NCI-H2081 treated with DMSO at 0.1 percent for 48 hours (cell line): ENCODE measurements at regions not wholly inside any gene's neighbourhood (a gene's known extent, or its start where the extent isn't known, plus 50 kb on each side); places are given as distances from the start of the nearest gene placed in this dataset.

Experiments
- DNase-seq: peaks from one replicate; lab custom pipeline; 2025; lab: John Stamatoyannopoulos, UW

DNA sequence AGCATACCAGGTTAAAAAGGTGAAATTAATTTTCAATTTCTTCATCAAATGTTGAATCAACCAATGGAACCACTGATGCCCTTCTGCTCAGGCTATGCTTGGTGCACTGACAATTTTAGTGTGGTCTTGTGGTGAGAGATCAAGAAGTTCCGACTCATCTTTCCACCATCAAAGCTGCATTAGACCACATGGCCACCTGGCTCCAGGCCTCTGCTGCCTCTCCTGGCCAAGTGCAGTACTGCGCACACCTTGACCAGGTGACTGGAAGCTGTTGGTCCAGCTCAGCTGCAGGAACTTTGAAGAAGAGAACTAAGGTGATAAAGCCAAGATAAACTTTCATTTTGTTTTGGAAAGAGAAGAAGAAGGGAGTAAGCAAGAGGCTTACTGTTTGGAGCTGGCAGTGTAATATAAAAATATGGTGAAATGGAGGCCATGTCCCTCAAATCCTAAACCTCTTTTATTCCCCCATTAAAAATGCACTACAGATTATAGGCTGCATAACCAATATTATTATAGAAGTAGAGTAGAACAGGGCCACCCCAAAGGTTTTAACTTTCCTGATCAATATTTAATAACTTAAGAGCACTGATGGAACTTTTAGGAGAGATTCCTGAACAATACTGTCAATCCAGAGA lies 315.5 kb upstream of the C9orf72 start:
- DNase-seq: no peak

DNA sequence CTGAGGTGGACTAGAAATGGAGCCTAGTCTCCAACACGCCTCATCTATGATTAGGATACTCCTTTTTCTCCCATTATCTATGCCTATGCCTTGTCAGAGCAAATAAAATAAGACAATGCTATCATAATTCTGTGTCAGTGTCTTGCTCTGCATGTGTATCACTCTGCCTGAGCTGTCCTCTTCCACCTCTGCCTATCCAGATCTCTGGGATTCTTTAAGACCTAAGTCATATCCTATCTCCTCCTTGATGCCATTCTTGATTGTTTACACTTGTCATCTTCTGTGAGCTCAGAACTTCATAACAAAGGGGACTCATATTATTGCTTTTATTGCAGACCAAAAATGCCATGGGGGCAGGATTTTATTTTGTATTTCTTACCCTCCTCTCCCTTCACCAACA lies 351.2 kb upstream of the C9orf72 start:
- DNase-seq: no peak

DNA sequence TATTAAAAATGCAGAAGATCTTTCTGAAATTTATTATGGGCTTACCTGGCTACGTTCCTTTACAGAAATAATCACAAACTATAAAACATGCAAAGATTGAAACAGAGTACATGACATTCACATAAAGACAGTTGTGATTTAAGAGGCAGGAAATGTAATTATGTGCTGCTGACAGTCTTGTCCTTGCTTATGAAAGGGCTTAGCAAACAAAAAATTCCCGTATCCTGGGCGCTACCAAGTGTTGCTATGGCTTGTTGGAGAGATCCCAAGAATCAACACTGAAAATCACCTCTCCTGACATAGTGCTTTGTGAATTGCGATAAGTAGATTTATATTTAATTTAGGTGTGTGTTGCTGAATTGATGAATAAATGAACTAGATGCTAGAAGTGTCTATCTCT lies 352.5 kb upstream of the C9orf72 start:
- DNase-seq: peak; percentile 73

DNA sequence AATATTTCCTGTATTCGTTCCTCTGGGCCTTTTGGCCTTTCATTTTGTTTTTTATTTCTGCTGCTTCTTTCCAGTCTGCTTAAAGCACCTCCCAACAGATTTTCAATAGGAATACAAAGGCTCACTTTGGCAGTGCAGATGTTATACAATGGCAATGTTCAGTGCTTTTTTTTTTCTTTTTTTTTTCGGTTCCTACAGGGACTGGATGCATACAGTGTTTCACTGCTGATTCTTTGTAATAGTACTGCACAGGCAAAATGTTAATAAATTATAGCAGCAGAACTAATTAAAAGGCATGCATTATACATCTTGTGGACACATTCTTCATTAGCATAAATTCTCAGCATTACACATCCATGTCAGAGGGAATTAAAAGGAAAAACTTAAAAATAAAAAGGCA lies 356.6 kb upstream of the C9orf72 start:
- no peak for DNase-seq

DNA sequence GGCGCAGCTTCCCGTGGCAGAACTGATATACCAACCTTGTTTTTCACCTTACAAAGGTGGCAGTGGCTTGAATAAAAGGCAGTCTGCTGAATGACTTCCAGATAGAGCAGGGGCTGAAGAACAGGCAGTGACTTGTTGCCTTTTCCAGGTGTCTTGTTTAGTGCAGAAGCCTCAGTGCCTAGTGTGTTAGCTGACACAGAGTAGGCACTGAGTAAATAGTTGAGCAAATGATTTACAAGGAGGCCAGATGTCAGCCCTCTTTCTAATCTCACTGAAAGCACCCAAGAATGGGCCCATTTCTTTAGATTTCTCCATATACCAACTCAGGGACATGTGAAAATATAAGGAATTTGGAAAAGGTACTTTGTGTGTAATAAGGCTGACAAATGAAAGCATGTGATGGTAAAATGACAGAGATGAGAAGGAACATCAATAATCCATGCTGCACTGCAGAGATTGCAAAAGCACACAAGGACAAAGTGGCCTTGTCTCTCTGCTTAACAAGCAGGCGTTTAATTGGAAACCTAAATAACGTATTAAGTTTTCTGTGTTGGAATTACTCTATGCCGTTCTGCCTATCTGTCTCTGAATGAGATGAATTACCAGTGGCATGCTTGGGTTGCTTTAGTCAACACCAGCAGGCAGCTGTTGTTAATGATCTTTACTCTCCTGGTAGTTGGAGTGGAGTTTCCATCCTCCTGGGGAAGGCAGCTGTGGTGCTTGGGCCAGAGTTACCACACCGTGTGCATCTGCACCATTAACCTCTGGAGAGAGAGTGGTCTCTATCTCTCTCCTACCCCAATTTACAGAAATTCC lies 360.1 kb upstream of the C9orf72 start:
- DNase-seq: no peak

DNA sequence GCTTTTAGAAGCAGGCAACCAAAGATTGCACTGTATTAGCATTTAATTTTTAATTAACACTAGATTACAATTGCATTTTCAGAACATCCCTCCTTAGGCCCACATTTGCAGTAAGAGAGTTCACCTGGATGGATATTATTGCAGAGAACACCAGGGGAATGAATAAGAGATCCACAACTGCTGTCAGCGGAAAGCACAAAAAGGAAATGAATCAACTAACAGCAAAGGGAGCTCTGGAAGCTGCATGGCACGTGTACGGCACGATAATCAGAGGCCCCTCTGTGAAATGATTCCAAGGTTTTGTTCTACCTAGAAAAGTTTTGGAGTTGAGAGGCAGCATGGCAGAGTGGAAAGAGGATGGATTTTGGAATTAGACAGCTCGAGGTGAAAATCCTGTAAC lies 361.2 kb upstream of the C9orf72 start:
- DNase-seq: no peak

DNA sequence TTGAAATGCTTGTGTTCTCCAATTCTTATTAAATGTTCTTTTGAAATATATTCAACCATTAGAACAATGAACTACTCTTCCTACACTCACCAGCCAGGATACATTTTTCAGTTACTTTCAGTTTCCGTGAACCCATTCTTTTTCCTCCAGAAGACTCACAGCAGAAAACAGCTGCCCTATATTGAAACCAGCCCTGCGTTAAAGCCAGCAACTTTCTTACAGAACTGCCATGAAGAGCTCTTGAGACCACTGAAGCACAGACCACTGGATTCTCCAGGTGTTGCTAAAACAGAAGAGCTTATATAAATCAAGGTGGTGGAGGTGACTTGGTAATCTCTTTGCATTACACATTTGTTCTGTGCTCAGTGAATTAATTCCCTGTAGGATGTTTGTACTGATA lies 365.9 kb upstream of the C9orf72 start:
- no peak for DNase-seq

DNA sequence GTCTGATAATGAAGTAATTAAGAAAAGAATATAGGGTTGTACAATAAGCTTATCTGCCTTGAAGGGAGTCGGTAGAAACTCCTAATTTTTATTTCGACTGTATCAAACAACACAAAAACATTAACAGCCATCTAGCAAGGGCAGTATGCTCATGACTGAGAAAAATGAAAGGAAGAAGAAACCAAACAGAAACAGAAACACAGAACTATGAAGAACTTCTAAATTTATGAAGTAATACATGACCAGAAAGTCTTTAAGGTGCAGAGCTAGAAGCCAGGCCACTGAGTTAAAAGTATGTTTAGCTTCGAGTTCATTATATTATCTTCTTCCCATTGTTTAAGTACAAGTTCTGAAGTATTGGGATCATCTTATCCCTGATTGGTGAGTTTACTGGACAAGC lies 367.3 kb upstream of the C9orf72 start:
- no peak for DNase-seq

DNA sequence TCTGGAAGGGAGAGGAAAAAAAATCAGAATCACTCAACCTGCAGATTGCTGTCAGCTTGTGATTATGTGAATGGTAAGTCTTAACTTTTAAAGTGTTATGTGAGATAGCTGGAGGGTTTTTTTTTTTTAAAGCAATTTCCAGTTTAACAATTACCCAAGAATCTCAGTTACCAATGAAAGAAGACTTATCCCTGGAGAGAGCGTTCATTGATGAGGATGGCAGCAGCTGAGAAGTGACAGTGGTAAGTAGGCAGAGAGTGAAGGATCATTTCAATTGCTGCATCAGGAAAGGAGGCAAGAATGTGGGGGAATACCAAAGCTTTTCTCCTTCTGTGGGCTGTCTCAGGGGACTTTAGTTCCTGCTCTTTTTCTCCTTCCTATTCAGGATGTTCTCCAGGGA lies 370.2 kb upstream of the C9orf72 start:
- DNase-seq: no peak

DNA sequence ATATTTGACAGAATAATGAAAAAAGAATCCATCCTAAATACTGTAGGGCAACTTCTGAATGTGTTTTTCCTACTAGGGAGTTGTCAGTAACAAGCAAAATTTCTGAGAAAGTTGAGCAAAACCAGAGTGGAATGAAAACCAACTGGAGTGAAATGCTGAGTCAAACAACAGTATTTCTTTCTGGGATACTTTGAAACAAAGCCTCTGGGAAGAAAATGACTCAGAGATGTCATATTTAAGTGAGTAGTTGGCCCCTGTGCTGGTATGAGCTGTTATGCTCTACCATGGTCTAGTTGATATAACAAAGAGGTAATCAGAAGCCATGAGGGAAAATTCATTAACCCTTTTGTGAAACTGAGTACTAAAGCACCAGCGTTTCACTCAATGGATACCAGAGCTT lies 372.1 kb upstream of the C9orf72 start:
- DNase-seq: no peak

DNA sequence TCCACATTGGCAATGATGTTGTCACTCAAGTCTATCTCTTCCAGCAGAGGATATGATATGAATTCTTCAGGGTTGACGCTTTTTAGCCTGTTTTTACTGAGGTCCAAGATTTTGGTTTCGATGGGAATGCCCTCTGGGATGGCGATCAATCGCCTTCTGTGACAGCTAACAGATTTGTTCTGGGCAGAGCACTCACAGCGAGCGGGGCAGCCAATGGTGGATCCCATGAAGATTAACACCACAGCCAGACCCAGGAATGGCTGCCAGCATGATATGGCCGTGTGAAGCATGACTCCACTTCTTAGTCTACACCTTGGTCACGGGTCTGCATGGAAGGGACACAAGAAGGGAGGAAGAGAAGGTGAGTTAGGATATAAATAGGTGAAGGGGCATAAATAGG lies 377.1 kb upstream of the C9orf72 start:
- DNase-seq: no peak

DNA sequence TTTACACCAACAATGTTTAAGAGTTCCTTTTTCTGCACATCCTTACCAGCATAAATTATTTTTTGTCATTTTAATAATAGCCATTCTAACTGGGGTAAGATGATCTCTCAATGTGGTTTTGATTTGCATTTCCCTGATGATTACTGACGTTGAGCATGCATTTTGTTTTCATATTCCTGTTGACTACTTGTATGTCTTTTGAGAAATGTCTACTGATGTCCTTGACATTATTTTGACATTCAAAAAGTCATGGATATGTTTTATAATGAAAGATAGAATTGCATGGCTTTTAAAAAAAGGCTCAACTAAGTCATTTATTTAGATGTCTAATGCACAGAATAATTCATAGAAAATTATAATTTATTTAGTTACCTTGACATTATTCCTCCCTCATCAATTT lies 381.6 kb upstream of the C9orf72 start:
- DNase-seq: no peak

DNA sequence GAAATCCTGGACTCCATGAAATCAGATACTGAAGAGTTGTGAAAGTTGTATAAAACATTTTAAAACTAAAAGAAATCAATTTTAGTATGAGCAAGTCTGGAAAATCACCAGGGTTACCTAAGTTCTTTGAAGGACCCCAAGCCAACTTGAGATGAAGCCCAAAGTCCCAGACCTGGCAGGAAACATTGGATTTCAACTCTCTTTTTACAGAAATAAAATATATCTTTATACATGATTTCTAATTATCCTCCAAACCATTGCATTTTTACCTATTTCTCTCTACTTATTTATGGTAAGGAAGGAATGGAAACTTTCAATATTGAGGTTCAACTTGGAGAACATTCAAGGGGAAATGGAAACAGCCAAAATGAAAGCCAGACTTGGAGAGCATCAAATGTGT lies 390.6 kb upstream of the C9orf72 start:
- DNase-seq: no peak

DNA sequence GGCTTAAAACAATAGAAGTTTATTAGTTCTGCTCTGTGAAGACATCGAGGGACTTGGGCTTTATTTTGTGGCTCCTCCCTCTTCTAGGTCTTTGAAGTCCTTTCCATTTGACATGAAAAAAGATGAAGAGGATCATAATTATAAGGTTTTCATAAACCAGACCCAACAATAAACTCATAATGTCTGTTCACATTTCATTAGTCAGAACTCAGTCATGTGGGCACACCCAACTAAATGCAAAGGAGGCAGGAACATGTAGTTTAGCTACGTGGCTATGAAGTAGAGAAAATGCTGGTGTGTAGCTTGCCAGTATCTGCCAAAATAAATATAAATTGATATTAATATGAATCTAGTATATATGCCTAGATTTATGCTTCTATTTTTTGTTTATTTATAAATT lies 393.9 kb upstream of the C9orf72 start:
- no peak for DNase-seq

DNA sequence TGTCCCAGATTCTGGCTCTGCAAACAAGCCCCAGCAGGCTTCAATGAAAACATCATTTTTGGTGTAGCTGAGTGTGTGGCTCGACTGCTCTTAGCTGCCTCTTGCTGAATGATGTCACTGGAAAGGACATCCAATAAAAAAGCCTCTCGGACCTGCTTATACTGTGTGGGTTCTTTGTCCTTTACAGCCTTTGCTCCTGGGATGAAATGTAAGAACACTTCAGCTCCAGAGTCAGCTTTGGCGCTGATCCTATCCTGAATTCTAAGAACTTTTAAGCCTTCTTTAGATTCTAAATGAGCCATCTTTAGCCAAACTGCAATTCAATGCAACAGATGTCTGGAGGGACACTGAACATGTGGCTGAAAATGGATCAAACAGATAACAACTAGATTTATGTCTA lies 404.6 kb upstream of the C9orf72 start:
- DNase-seq: no peak

DNA sequence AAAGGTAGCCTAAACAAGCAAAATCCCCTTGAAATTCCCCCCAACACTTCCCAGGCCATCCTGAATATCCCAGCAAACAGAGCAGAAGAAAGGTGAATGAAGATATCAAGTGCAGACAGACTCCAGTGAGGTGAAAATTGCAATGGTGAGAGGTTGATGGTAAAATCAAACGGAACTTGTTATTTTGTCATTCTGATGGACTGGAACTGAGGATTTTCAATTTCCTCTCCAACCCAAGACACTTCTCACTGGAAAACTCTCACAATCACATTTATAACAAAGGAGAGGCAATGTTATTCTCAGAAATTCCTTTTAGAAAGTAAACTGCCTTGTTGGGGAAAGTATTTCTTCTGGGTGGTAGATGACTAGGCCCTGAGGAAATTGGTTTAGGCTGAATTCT lies 412.4 kb upstream of the C9orf72 start:
- no peak for DNase-seq

DNA sequence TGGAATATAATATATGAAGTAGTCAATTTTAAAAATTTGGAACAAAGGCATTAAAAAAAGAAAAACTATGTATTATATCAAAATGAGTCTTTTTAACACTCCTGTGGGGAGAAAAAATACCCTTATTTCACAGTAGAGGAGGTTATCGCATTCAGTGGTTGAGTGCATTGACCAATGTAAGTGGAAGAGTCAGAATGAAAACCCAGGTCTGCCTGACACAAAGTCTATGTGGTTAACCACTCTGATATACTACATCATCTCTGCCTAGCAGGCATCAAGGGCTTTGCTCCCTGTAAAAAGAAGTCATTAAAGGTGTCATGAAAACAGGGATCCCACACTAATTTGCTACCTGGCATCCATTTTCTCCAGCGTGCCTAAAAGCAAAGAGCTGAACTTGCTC lies 417.2 kb upstream of the C9orf72 start:
- no peak for DNase-seq

DNA sequence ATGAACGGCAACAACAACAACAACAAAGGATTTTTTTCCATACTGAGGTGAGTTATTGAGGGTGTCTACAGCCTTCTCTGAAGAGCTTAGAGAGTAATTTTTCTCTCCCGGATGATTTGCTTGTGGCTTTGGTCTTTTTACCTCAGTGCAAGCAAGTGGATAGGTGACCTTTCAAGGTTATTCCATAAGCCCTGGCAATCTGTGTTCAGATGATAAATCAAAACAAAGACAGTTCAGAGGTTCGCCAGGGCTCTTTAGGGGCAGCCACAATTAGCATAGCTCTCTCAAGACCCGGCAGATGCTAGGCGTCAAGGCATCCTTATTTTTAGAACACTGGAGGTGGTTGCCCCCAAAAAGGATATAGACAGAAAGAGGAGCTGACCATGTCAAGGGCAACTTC lies 417.9 kb upstream of the C9orf72 start:
- no peak for DNase-seq

DNA sequence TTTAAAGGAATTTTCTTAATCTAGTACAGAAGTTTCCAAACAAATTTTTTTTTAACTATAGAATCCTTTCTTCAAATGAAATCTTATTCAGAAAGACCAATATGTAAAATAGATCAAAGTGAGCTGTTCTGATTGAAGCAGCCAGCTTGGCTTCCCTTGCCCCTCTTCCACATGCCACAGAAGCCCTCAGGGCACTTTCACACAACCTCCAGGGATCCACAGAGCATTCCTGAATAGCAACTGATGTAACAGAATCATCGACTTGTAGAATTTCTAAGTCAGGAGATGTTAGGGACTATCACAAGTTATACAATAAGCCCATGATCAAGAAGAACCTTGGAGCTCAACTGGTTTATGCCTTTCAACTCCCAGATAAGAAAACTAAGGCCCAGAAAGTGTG lies 427.8 kb upstream of the C9orf72 start:
- DNase-seq: no peak

DNA sequence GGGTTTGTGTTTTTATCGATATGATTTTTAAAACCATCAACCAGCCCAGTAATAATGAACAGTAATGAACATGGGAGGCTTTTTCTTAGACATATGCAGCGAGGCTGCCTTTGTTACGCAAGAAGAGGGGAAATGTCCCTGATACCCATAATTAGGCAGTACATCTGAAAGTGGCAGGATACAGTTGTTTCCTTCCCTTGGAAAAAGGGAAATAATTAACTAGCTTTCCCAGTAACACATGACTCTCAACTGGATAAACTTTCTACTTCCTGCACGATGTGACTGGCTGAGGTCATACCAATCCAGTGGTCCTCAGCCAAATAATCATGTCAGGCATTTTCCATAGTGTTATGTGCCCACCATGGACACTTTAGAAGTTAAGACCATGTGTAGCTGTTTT lies 431.6 kb upstream of the C9orf72 start:
- DNase-seq: no peak

DNA sequence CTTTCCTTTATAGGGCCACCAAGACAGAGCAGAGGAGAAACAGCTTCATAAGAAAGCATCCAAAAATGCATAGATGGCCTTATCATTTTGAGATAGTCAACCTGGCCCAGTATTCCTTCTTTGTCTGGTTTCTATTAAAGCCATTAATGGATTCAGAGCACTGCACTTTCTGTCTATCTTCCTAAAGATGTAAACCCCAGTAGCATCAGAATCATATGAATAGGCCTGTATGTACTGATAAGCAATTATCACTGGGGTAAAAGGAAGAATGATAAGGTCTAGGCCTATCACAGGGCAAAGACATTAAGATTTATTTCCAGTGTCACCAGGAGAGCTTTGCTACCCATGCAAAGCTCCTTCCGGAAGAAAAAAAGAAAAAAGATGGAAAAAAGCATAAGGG lies 432.5 kb upstream of the C9orf72 start:
- no peak for DNase-seq

DNA sequence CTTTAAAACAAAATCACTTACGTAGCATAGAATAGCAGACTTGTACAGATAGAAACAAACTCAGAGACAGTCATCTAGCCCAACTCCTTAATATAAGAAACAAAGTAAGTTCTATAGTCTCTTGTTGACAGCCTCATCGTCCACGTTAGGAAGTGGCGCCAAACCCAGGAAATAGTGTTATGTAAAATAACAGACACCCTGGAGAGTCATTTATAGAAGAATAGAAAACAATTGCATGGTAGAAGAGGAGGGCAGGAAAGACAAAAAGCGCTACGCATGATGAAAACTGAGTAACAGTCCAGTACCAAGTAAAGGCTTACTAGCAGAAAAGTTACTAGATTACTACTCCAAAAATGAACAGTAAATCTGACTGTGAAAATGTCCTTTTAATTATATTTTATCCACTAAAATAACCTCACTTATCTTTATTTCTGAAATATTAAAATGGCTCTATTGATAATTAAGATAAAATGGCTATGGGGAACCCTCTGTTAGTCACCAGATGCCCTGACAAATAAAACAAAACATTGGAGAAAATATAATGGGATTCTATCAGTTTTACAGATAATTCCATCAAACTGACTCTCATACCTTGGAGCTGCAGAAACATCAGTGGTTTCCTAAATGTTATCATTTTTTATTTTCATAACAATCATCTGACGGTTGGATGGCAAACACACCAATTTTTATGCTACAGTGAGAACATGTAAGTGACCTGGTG lies 434.0 kb upstream of the C9orf72 start:
- no peak for DNase-seq

DNA sequence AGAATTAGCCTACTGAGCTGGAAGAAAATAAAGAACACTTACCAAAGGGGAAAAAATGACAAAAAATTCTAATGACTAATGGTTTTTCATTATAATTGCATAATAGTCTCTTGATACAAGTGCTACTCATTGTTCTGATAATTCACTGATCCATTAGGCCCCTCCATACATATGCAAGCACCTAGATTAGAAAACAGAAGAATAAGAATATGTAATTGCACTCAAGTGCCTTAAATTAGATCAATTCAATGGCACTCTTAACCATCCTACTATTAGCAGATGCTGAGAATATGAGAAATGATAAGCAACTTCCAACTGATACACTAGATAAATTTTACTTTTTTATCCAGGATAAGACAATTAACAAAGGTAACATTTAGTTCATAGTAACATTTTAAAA lies 440.9 kb upstream of the C9orf72 start:
- no peak for DNase-seq
